Activated naive CD8-positive, alpha-beta T cell treated with anti-CD3 and anti-CD28 coated beads, Interleukin-2, amount 10 ng/mL, durations not matched to agents 7 days and 5 days (primary cell): ENCODE measurements at regions not wholly inside any gene's neighbourhood (a gene's known extent, or its start where the extent isn't known, plus 50 kb on each side); places are given as distances from the start of the nearest gene placed in this dataset.
"Not testable (repeated sequence)": the region's sequence is repeated elsewhere in the genome, so short reads cannot be mapped to it uniquely, and the experiment has no call there.

ENCODE experiments used
- ATAC-seq: fragments of 150-1000 bp; cut with Tn5 transposase; one replicate; pipeline ENCODE4 v1.10.0; 2021; ENCODE audit warnings: low read depth, moderate library complexity
- POLR2A ChIA-PET: fragments of 350-600 bp; sonication (Branson Sonifier 250); formaldehyde crosslinking; loops from one replicate; lab custom pipeline; 2021; ENCODE audit warnings: antibody characterized with exemption; lab: Charles Lee
- DNase-seq: peaks from one replicate; pipeline ENCODE4 v3.0.0; 2021
- H3K27ac Mint-ChIP-seq: one replicate; pipeline ENCODE4 v1.8.0; 2022; ENCODE audit warnings: mild to moderate bottlenecking, mixed read lengths
- H3K27me3 Mint-ChIP-seq: one replicate; pipeline ENCODE4 v1.8.0; 2022; ENCODE audit warnings: mild to moderate bottlenecking, moderate library complexity, mixed read lengths
- H3K36me3 Mint-ChIP-seq: one replicate; pipeline ENCODE4 v1.8.0; 2021; ENCODE audit warnings: mild to moderate bottlenecking, mixed read lengths
- H3K4me1 Mint-ChIP-seq: one replicate; pipeline ENCODE4 v1.8.0; 2021; ENCODE audit warnings: mixed read lengths
- H3K4me3 Mint-ChIP-seq: one replicate; pipeline ENCODE4 v1.8.0; 2022; ENCODE audit warnings: mild to moderate bottlenecking, moderate library complexity, mixed read lengths
- H3K9me3 Mint-ChIP-seq: one replicate; pipeline ENCODE4 v1.8.0; 2021; ENCODE audit warnings: mixed read lengths

DNA sequence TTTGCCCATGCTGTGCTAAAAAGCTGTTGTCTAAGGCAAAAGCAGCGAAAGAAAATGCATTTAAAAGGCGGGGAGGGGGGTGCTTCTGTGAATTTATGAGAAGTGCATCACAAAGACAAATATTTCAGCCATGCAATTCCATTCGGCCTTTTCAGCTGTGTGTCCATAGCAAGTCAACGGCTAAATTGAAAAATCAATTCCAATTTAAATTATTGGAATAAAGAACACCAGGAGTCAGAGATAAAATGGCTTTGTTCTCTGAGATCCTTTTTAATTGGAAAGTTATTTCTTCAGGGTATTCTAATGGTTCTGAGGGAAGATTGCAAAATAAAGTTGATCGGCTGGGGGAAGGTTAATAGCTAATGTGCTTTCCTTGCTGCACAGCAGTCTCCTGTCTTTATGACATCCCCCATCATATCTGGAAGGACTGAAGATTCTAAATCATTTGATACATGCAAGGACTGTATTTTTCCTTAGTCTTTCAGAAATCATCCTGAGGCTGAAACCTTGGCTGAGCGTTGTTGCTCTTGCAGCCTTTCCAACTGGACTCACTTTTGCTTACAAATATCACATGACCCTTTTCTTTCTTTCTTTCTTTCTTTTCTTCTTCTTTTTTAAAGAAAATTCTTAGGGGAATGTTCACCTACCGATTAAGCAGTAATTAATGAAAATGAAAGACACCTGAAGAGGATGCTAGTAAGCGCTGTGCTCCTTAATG lies 647.1 kb downstream of the DACH1 start:
- no peaks in the 10 kb centered on the region for H3K9me3 Mint-ChIP-seq
- H3K36me3 Mint-ChIP-seq, result no peaks in the 10 kb centered on the region
- H3K4me1 Mint-ChIP-seq, result no peaks in the 10 kb centered on the region
- H3K27me3 Mint-ChIP-seq, result peaks cover 2% of the 10 kb centered on the region
- H3K4me3 Mint-ChIP-seq, result no peak overlapping the region
- no peak overlapping the region for H3K27ac Mint-ChIP-seq
- DNase-seq (no peak), ATAC-seq (no peak)
- POLR2A ChIA-PET, result no interaction called here

GRCh38 chr13:71218960-71219359 lies 648.0 kb downstream of the DACH1 start:
- ATAC-seq (no peak), DNase-seq (no peak)
- Mint-ChIP-seq H3K36me3 (no peaks in the 10 kb centered on the region), H3K4me1 (no peaks in the 10 kb centered on the region), H3K9me3 (no peaks in the 10 kb centered on the region), H3K27me3 (peaks cover 2% of the 10 kb centered on the region), H3K4me3 (no peak overlapping the region), H3K27ac (no peak overlapping the region)
- POLR2A ChIA-PET, result no interaction called here

- Mint-ChIP-seq H3K9me3 (no peaks in the 10 kb centered on the region), H3K4me1 (no peaks in the 10 kb centered on the region), H3K27me3 (no peaks in the 10 kb centered on the region), H3K36me3 (no peaks in the 10 kb centered on the region), H3K27ac (no peak overlapping the region), H3K4me3 (no peak overlapping the region)
- no peak for ATAC-seq
- POLR2A ChIA-PET, result no interaction called here
- DNase-seq, result no peak
Measured at GRCh38 chr13:71217827-71218226, 649.2 kb downstream of the DACH1 start.

DNA sequence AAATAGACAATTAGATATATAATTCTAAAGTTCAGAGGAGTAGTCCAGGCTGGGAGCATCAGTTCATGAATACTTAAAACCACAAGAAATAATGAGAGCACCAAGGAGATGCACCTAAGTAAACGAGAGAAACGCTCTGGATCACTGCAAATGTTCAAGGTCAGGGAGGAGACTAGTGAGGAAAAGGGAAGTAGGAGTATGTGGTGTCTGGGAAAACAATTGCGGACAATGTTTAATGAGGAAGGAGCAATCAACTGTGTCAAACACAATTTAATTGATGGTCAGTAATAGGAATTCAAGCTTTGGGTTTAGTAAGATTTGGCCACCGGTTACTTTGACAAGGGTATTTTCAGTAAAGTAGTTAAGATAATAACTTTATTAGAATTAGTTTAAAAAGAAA lies 652.2 kb downstream of the DACH1 start:
- POLR2A ChIA-PET, result no interaction called here
- Mint-ChIP-seq H3K36me3 (no peaks in the 10 kb centered on the region), H3K4me3 (no peak overlapping the region), H3K27me3 (no peaks in the 10 kb centered on the region), H3K9me3 (no peaks in the 10 kb centered on the region), H3K4me1 (no peaks in the 10 kb centered on the region), H3K27ac (no peak overlapping the region)
- ATAC-seq (no peak), DNase-seq (no peak)

GRCh38 chr13:71214357-71214756 lies 652.6 kb downstream of the DACH1 start:
- POLR2A ChIA-PET, result no interaction called here

DNA sequence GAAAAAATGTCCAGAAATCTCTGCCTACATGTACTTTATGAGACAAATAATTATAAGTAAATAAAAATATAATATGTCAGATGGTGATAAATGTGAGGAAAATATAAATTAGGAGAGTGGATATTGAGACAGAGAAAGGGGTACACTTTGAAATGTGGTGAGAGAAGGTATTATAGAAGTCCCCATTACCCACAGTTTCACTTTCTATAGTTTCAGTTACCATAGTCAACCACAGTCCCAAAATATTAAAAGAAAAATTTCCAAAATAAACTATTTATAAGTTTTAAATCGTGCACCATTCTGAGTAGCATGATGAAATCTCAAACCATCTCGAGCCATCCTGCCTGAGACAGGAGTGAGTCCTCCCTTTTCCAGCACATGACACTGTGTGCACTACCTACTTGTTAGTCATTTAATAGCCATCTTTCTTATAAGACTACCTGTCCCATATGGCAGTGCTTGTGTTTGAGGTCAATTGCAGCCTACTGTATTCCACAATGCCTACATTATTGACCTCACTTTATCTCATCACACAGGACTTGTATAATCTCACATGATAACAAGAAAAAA lies 653.7 kb downstream of the DACH1 start:
- Mint-ChIP-seq H3K4me1 (no peaks in the 10 kb centered on the region), H3K36me3 (no peaks in the 10 kb centered on the region), H3K9me3 (peaks cover 1% of the 10 kb centered on the region), H3K4me3 (no peak overlapping the region), H3K27me3 (no peaks in the 10 kb centered on the region), H3K27ac (no peak overlapping the region)
- DNase-seq, result no peak
- POLR2A ChIA-PET, result no interaction called here
- ATAC-seq, result no peak

More at GRCh38 chr13:71214357-71214756, 652.6 kb downstream of the DACH1 start:
- ATAC-seq, result no peak
- Mint-ChIP-seq H3K4me3 (no peak overlapping the region), H3K27me3 (no peaks in the 10 kb centered on the region), H3K27ac (no peak overlapping the region), H3K4me1 (no peaks in the 10 kb centered on the region), H3K9me3 (no peaks in the 10 kb centered on the region), H3K36me3 (no peaks in the 10 kb centered on the region)
- DNase-seq, result no peak

DNA sequence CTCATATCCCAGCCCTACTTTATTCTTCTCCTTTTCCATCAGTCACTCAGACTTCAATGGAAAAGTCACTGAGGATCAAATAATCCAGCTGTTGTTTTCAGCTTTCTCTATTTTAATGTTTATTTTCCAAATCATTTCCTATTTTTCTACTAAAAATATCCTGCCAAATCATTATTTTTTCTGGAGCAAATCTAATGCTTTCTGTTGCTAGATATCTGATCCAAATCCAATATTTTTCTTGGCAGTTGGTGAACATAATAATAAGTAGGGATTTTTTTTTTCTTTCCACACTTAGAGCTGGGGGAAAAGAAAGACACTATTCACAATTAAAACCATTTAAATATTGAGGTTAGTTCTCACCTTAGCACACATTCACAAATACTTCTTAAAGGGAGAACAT lies 656.1 kb downstream of the DACH1 start:
- no peak for DNase-seq
- ATAC-seq, result no peak
- no peak overlapping the region for H3K27ac Mint-ChIP-seq
- H3K27me3 Mint-ChIP-seq, result no peaks in the 10 kb centered on the region
- H3K4me1 Mint-ChIP-seq, result no peaks in the 10 kb centered on the region
- H3K4me3 Mint-ChIP-seq, result no peak overlapping the region
- no peaks in the 10 kb centered on the region for H3K36me3 Mint-ChIP-seq
- H3K9me3 Mint-ChIP-seq, result peaks cover 1% of the 10 kb centered on the region
- POLR2A ChIA-PET, result no interaction called here

GRCh38 chr13:71209217-71209616 lies 657.8 kb downstream of the DACH1 start:
- H3K9me3 Mint-ChIP-seq, result peaks cover 1% of the 10 kb centered on the region
- POLR2A ChIA-PET, result no interaction called here
- H3K27me3 Mint-ChIP-seq, result no peaks in the 10 kb centered on the region
- no peak for DNase-seq
- no peak overlapping the region for H3K27ac Mint-ChIP-seq
- no peaks in the 10 kb centered on the region for H3K4me1 Mint-ChIP-seq
- no peak overlapping the region for H3K4me3 Mint-ChIP-seq
- no peaks in the 10 kb centered on the region for H3K36me3 Mint-ChIP-seq
- ATAC-seq, result no peak

- H3K4me1 Mint-ChIP-seq, POLR2A ChIA-PET, H3K9me3 Mint-ChIP-seq, H3K4me3 Mint-ChIP-seq, H3K27me3 Mint-ChIP-seq, ATAC-seq, H3K36me3 Mint-ChIP-seq, H3K27ac Mint-ChIP-seq, DNase-seq: not testable (repeated sequence)
Measured at GRCh38 chr13:71184583-71184982, 682.4 kb downstream of the DACH1 start.

- H3K27ac Mint-ChIP-seq, ATAC-seq, H3K4me3 Mint-ChIP-seq, H3K4me1 Mint-ChIP-seq, DNase-seq, H3K36me3 Mint-ChIP-seq, H3K27me3 Mint-ChIP-seq, H3K9me3 Mint-ChIP-seq, POLR2A ChIA-PET: not testable (repeated sequence)
Measured at GRCh38 chr13:71183352-71183751, 683.7 kb downstream of the DACH1 start.

DNA sequence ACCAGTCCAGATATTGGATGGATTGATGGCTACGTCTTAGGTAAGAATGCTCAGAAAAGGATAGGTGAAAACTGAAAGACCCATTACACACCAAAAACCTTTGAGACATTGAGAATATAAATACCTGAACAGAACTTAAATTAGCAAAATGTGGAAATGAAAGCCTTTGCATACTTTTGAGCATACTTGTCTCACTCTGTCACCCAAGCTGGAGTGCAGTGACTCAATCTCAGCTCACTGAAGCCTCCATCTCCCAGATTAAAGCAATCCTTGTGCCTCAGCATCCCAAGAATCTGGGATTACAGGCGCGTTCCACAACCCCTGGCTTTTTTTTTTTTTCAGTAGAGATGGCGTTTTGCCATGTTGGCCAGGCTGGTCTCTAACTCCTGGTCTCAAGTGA lies 695.3 kb downstream of the DACH1 start:
- DNase-seq (no peak), ATAC-seq (no peak)
- POLR2A ChIA-PET, result no interaction called here
- Mint-ChIP-seq H3K4me3 (no peak overlapping the region), H3K27me3 (no peaks in the 10 kb centered on the region), H3K36me3 (no peaks in the 10 kb centered on the region), H3K9me3 (peaks cover 2% of the 10 kb centered on the region), H3K4me1 (no peaks in the 10 kb centered on the region), H3K27ac (no peak overlapping the region)

- DNase-seq (no peak), ATAC-seq (no peak)
- no peaks in the 10 kb centered on the region for H3K27me3 Mint-ChIP-seq
- no peaks in the 10 kb centered on the region for H3K4me1 Mint-ChIP-seq
- H3K4me3 Mint-ChIP-seq, result no peak overlapping the region
- no peaks in the 10 kb centered on the region for H3K9me3 Mint-ChIP-seq
- H3K36me3 Mint-ChIP-seq, result no peaks in the 10 kb centered on the region
- POLR2A ChIA-PET, result no interaction called here
- no peak overlapping the region for H3K27ac Mint-ChIP-seq
Measured at GRCh38 chr13:71169180-71169579, 697.8 kb downstream of the DACH1 start.

- ATAC-seq (no peak), DNase-seq (no peak)
- H3K9me3 Mint-ChIP-seq, result no peaks in the 10 kb centered on the region
- H3K27ac Mint-ChIP-seq, result no peak overlapping the region
- no peaks in the 10 kb centered on the region for H3K27me3 Mint-ChIP-seq
- no peaks in the 10 kb centered on the region for H3K4me1 Mint-ChIP-seq
- POLR2A ChIA-PET, result no interaction called here
- no peak overlapping the region for H3K4me3 Mint-ChIP-seq
- H3K36me3 Mint-ChIP-seq, result no peaks in the 10 kb centered on the region
Measured at GRCh38 chr13:71156550-71156949, 710.5 kb downstream of the DACH1 start.

- no peak overlapping the region for H3K4me3 Mint-ChIP-seq
- H3K4me1 Mint-ChIP-seq, result no peaks in the 10 kb centered on the region
- no peak for DNase-seq
- H3K9me3 Mint-ChIP-seq, result no peaks in the 10 kb centered on the region
- POLR2A ChIA-PET, result no interaction called here
- H3K27me3 Mint-ChIP-seq, result no peaks in the 10 kb centered on the region
- no peaks in the 10 kb centered on the region for H3K36me3 Mint-ChIP-seq
- no peak overlapping the region for H3K27ac Mint-ChIP-seq
- ATAC-seq, result no peak
Measured at GRCh38 chr13:71149498-71150363, 717.3 kb downstream of the DACH1 start.
